Choroid plexus epithelial cell (primary cell): ENCODE measurements at regions not wholly inside any gene's neighbourhood (a gene's known extent, or its start where the extent isn't known, plus 50 kb on each side); places are given as distances from the start of the nearest gene placed in this dataset.

Source experiments
- DNase-seq: peaks from one replicate; pipeline ENCODE4 v3.0.0-alpha.2; 2010; ENCODE audit warnings: low read depth
- H3K4me3 ChIP-seq: 2 replicates; pipeline ENCODE4 v1.5.1; 2011; ENCODE audit warnings: low read depth, mild to moderate bottlenecking, control low read depth, low read length, moderate library complexity
- TF ChIP-seq, protein P1 (sequence below): conservative IDR thresholded peaks from 2 replicates; pipeline ENCODE4 v1.5.1; 2011; ENCODE audit warnings: low read depth, mild to moderate bottlenecking, control low read depth, inconsistent platforms, low read length, moderate library complexity

DNA sequence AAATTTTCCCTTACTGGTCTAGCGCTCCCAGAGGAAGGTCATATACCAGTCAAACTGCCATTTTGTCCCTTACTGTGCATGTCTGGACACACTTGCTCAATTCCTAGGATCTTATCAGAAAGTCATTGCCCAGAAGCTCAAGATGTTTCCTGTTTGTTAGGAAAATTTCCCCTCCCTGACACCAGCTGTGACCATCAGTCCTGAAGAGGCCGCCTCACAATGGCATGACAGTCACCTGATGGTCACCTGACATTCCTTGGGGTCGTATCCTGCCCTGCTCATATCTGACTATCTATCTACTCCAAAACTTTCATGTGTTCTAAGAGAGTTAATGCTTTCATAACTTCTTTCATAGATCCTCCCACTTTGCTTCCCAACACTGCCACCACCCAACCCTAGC is 219.9 kb downstream of the OTOR start:
- no peak overlapping the region for H3K4me3 ChIP-seq
- TF ChIP-seq, protein P1, sequence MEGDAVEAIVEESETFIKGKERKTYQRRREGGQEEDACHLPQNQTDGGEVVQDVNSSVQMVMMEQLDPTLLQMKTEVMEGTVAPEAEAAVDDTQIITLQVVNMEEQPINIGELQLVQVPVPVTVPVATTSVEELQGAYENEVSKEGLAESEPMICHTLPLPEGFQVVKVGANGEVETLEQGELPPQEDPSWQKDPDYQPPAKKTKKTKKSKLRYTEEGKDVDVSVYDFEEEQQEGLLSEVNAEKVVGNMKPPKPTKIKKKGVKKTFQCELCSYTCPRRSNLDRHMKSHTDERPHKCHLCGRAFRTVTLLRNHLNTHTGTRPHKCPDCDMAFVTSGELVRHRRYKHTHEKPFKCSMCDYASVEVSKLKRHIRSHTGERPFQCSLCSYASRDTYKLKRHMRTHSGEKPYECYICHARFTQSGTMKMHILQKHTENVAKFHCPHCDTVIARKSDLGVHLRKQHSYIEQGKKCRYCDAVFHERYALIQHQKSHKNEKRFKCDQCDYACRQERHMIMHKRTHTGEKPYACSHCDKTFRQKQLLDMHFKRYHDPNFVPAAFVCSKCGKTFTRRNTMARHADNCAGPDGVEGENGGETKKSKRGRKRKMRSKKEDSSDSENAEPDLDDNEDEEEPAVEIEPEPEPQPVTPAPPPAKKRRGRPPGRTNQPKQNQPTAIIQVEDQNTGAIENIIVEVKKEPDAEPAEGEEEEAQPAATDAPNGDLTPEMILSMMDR, result no peak
- DNase-seq, result no peak

DNA sequence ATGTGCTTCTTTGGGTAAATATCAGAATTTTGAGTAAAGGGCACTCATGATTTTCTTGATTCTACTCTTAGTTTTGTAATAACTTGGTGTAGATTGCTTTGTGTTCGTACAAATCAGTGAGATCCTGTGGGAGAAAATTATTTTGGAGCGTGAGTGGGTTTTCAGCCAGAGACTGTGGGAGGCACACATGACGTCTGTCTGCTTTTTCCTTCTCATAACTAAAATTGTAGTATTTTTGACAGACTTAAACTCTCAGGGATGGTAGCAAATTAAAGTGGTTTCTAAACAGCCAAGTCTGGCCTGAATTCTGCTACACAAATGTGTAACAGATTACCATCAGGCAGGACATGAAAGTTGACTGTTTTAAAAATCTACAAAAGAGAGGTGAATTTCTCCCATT is 222.6 kb downstream of the OTOR start:
- DNase-seq, result no peak
- TF ChIP-seq, protein P1, result no peak
- no peak overlapping the region for H3K4me3 ChIP-seq

DNA sequence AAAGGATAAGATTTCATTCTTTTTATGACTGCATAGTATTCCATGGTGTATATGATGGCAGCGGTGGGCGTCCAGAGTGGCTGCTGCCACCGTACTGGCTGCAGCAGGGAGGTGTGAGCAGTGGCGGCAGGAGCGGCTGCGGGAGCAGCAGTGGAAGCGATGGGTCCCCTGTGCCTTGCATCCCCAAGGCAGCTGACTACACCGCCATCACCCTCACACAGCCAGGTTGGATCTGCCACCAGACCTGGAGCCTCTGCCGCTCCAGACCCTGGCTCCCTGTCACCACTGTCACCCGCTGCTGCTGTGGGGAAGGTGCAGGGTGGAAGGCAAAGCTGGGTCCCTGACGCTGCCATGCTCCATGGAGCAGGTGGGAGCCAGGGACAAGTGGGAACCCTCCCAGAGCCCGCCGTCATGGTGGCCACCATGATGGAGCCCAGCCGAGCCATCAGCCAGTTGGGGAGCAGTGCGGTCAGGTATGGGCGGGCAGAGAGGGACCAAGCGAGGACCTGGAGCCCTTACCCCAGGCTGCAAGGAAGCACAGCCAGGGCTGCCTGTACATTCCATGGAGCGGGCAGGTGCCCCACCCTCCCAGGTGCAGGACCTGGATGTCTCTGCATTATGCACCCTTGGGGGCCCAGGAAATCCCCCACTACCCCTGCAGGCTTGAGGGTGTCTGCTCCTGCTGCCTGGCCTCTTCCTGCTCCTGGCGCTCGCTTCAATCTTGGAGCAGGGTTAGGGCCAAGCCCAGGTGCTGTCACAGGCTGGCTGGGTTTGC is 226.1 kb downstream of the OTOR start:
- H3K4me3 ChIP-seq, result no peak overlapping the region
- DNase-seq, result no peak
- TF ChIP-seq, protein P1, result no peak

DNA sequence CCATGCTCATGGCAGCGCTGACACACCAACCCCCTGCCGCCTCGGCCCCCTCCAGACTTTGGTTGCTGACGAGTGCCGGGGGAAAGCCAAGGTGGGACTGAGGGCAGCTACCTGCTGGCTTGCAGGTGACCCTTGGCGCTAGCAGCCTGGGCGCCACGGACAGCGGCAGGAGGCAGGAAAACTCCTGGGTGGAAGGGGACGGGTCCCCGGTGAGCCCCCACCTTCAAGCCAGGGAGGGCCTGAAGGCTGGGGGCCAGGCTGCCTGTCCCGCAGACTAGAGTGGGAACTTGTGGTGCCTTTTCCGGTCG is 226.7 kb downstream of the OTOR start:
- no peak overlapping the region for H3K4me3 ChIP-seq
- no peak for DNase-seq
- TF ChIP-seq, protein P1, result no peak

DNA sequence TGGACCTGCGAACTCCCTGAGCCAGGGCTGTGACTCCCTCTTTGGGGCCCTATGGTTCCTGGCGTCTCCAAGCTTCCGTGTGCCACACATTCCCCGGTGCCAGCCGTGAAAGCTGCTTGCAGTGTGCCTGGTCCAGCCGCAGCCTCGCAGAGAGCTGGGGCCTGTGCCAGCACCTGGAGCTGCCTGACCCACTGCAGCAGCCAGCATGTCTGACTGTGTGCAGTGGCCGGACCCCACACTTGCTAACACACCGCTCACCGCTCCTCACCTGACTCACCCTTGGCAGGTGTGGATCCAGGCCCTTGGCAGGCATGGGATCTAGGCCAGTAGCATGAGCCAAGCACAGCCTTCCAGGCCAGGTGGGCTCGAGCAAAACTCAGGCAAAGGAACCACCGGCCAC is 227.5 kb downstream of the OTOR start:
- TF ChIP-seq, protein P1, result no peak
- no peak for DNase-seq
- no peak overlapping the region for H3K4me3 ChIP-seq

DNA sequence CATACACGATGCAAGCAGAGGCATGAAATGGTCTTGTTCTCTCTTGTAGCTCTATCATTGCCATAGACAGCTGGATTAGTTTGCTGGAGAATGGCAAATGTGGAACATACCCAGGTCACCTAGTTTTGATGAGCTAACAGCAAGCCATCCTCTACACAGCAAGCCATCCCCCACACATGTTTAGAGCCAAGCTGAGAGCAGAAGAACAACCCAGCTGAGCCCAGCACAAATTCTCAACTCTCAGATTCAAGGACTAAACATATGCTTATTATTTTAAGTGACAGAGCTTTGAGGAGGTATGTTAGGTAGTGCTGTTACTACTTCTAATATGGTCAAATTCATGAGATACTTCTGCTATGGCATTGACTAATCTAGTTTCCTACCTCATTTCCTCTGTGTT is 230.3 kb downstream of the OTOR start:
- no peak for DNase-seq
- TF ChIP-seq, protein P1, result no peak

DNA sequence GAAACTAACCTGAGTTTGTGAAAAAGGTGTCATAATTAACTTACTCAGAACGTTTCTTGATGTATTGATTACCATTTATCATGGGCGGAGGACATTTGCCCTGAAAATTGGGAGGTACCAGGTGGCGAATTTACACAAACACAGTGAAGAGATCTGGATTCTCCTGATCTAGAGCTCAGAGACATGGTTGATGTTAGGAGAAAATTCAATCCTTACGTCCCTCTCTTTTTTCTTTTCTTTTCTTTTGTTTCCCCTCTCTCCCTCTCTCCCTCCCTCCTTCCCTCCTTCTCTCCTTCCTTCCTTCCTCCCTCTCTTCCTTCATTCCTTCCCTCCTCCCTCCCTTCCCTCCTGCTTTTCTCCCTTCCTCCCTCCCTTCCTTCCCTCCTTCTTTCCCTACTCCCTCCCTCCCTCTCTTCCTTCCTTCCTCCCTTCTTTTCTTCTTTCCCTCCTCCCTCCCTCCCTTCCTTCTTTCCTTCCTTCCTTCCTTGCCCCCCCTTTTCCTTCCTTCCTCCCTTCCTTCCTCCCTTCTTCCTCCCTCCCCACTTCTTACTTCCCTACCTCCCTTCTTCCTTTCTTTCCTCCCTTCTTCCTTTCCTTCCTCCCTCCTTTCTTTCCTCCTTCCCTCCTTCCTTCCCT is 234.1 kb downstream of the OTOR start:
- TF ChIP-seq, protein P1, result no peak
- H3K4me3 ChIP-seq, result no peak overlapping the region
- no peak for DNase-seq

More for the DNA sequence above, 230.3 kb downstream of the OTOR start:
- no peak overlapping the region for H3K4me3 ChIP-seq
